SK-N-SH (cell line): ENCODE measurements at regions not wholly inside any gene's neighbourhood (a gene's known extent, or its start where the extent isn't known, plus 50 kb on each side); places are given as distances from the start of the nearest gene placed in this dataset.

Experiments used
- CTCF ChIA-PET: fragments of 300-600, 350-600 bp; formaldehyde crosslinking; extraction: SDS; loops from one replicate; lab custom pipeline; 2021; lab: Yijun Ruan, JAX
- POLR2A ChIA-PET: fragments of 350-600 bp; sonication (Branson Sonifier 250); formaldehyde crosslinking; extraction: SDS; loops from one replicate; lab custom pipeline; 2020; ENCODE audit warnings: antibody characterized with exemption, inconsistent platforms; lab: Yijun Ruan, JAX
- DNase-seq: peaks from one replicate; pipeline ENCODE4 v3.0.0; 2012
- H2AFZ ChIP-seq: fragments of 200-600 bp; sonication (generic); 2 replicates; pipeline ENCODE4 v1.8.1; 2016; ENCODE audit warnings: antibody characterized with exemption, mild to moderate bottlenecking, low read depth
- H3F3A ChIP-seq: fragments of 200-600 bp; sonication (generic); replicated peaks from 2 replicates; pipeline ENCODE3; 2016; ENCODE audit warnings: antibody characterized with exemption, mild to moderate bottlenecking; ENCODE audit not compliant: insufficient read depth
- H3K27ac ChIP-seq, 2 experiments: fragments of 200-500 bp in 1 of 2; fragments of 200-600 bp in 1 of 2; sonication (Bioruptor generic) in 1 of 2; sonication (generic), shearing (Covaris generic) in 1 of 2; 2 replicates each; pipeline versions ENCODE4 v1.5.1 to v1.6.1; 2014 to 2016; ENCODE audit warnings: low read depth in 2 of 2, inconsistent platforms in 1 of 2, low read length in 1 of 2, mild to moderate bottlenecking in 1 of 2, mixed read lengths in 1 of 2
- H3K27me3 ChIP-seq: fragments of 200-600 bp; sonication (generic), shearing (Covaris generic); 2 replicates; pipeline ENCODE4 v1.6.1; 2016; ENCODE audit warnings: mixed run types; ENCODE audit not compliant: insufficient read depth
- H3K36me3 ChIP-seq, 2 experiments: fragments of 200-500 bp in 1 of 2; fragments of 200-600 bp in 1 of 2; sonication (Bioruptor generic) in 1 of 2; sonication (generic) in 1 of 2; replicated peaks in 1 of 2; 2 replicates each; pipeline versions ENCODE3 to v1.5.1; 2014 to 2016; ENCODE audit warnings: low read length in 1 of 2, mild to moderate bottlenecking in 1 of 2; ENCODE audit not compliant: insufficient read depth in 2 of 2, control insufficient read depth in 1 of 2
- H3K4me1 ChIP-seq, 2 experiments: fragments of 200-500 bp in 1 of 2; fragments of 200-600 bp in 1 of 2; sonication (Bioruptor generic) in 1 of 2; sonication (generic), shearing (Covaris generic) in 1 of 2; 2 replicates each; pipeline versions ENCODE4 v1.5.1 to v1.6.1; 2014 to 2016; ENCODE audit warnings: low read depth in 1 of 2, low read length in 1 of 2, mixed run types in 1 of 2; ENCODE audit not compliant: insufficient read depth in 2 of 2, control insufficient read depth in 1 of 2
- H3K4me2 ChIP-seq: fragments of 200-600 bp; sonication (generic), shearing (Covaris generic); 2 replicates; pipeline ENCODE4 v1.6.1; 2017; ENCODE audit warnings: mixed run types
- H3K4me3 ChIP-seq, 2 experiments: fragments of 200-500 bp in 1 of 2; fragments of 200-600 bp in 1 of 2; sonication (Bioruptor generic) in 1 of 2; sonication (generic), shearing (Covaris generic) in 1 of 2; 2 replicates each; pipeline versions ENCODE4 v1.5.1 to v1.8.1; 2014 to 2016; ENCODE audit warnings: low read depth in 2 of 2, inconsistent platforms in 1 of 2, low read length in 1 of 2, mild to moderate bottlenecking in 1 of 2, mixed read lengths in 1 of 2, moderate library complexity in 1 of 2
- H3K79me2 ChIP-seq: fragments of 200-600 bp; sonication (generic); 2 replicates; pipeline ENCODE4 v1.8.1; 2017; ENCODE audit warnings: mild to moderate bottlenecking; ENCODE audit not compliant: insufficient read depth
- H3K9ac ChIP-seq: fragments of 200-600 bp; sonication (generic); 2 replicates; pipeline ENCODE4 v1.6.1; 2017; ENCODE audit warnings: mixed run types
- H3K9me2 ChIP-seq: fragments of 200-600 bp; sonication (generic); 2 replicates; pipeline ENCODE4 v1.6.1; 2017; ENCODE audit warnings: mixed run types
- H3K9me3 ChIP-seq: fragments of 200-600 bp; sonication (generic); 2 replicates; pipeline ENCODE4 v1.6.1; 2017; ENCODE audit warnings: mixed run types, mild to moderate bottlenecking, moderate library complexity
- H4K20me1 ChIP-seq: fragments of 200-600 bp; sonication (generic); 2 replicates; pipeline ENCODE4 v1.6.1; 2017; ENCODE audit warnings: mild to moderate bottlenecking, mixed run types; ENCODE audit not compliant: insufficient read depth
- EP300 ChIP-seq, 2 experiments: IDR thresholded peaks; 2 replicates each; pipeline versions ENCODE4 v1.4.0 to v1.6.1; 2012; ENCODE audit warnings: borderline replicate concordance in 1 of 2, low read depth in 1 of 2, low read length in 1 of 2
- FOSL2 ChIP-seq: IDR thresholded peaks from 2 replicates; pipeline ENCODE4 v1.4.0; 2012; ENCODE audit warnings: low read depth, mild to moderate bottlenecking, moderate library complexity, borderline replicate concordance
- FOXJ3 ChIP-seq: sonication (generic); formaldehyde crosslinking; IDR thresholded peaks from 2 replicates; pipeline ENCODE4 v1.5.1; 2020; ENCODE audit warnings: mild to moderate bottlenecking, missing genetic modification reagents
- MEF2A ChIP-seq: IDR thresholded peaks from 2 replicates; pipeline ENCODE4 v1.4.0; 2012; ENCODE audit warnings: low read depth, borderline replicate concordance
- POLR2AphosphoS5 ChIP-seq: IDR thresholded peaks from 2 replicates; pipeline ENCODE4 v1.6.1; 2012; ENCODE audit warnings: low read depth, low read length
- RAD21 ChIP-seq: IDR thresholded peaks from 2 replicates; pipeline ENCODE4 v1.6.1; 2012; ENCODE audit warnings: mild to moderate bottlenecking, low read length
- RFX5 ChIP-seq: IDR thresholded peaks from 2 replicates; pipeline ENCODE4 v1.6.1; 2012; ENCODE audit warnings: mild to moderate bottlenecking, improper control_type of control experiment, low read length
- SIN3A ChIP-seq: IDR thresholded peaks from 2 replicates; pipeline ENCODE4 v1.6.1; 2012; ENCODE audit warnings: low read depth, mild to moderate bottlenecking, low read length, moderate library complexity, borderline replicate concordance
- SMC3 ChIP-seq: IDR thresholded peaks from 2 replicates; pipeline ENCODE4 v1.6.1; 2012; ENCODE audit warnings: low read depth, low read length, improper control_type of control experiment
- TEAD4 ChIP-seq: IDR thresholded peaks from 2 replicates; pipeline ENCODE4 v1.4.0; 2012; ENCODE audit warnings: mild to moderate bottlenecking, borderline replicate concordance; ENCODE audit not compliant: insufficient read depth
- WGBS: methylation state at CpG from one replicate; pipeline ENCODE4 v1.1.6; 2017; ENCODE audit warnings: low lambda C conversion rate; 5-methylcytosine and 5-hydroxymethylcytosine counted together
- TF ChIP-seq, protein P1 (sequence below): fragments of 150-350 bp; IDR thresholded peaks from 2 replicates; pipeline ENCODE4 v1.6.1; 2017; ENCODE audit warnings: antibody characterized with exemption, low read length, low read depth, borderline replicate concordance
- TF ChIP-seq, protein P2 (sequence below): IDR thresholded peaks from 2 replicates; pipeline ENCODE4 v1.4.0; 2012; ENCODE audit warnings: low read depth, borderline replicate concordance
- TF ChIP-seq, protein P3 (sequence below): IDR thresholded peaks from 2 replicates; pipeline ENCODE4 v1.4.0; 2012; ENCODE audit warnings: low read depth
- TF ChIP-seq, protein P4 (sequence below): IDR thresholded peaks from 2 replicates; pipeline ENCODE4 v1.4.0; 2012; ENCODE audit warnings: low read depth, borderline replicate concordance
- TF ChIP-seq, protein P5 (sequence below): fragments of 150-350 bp; IDR thresholded peaks from 2 replicates; pipeline ENCODE4 v1.6.1; 2016; ENCODE audit warnings: mild to moderate bottlenecking, low read depth, low read length
- TF ChIP-seq, protein P6 (sequence below): fragments of 200-600 bp; sonication (generic); IDR thresholded peaks from 2 replicates; pipeline ENCODE4 v1.6.1; 2017; ENCODE audit warnings: antibody characterized with exemption, mild to moderate bottlenecking, moderate library complexity

DNA sequence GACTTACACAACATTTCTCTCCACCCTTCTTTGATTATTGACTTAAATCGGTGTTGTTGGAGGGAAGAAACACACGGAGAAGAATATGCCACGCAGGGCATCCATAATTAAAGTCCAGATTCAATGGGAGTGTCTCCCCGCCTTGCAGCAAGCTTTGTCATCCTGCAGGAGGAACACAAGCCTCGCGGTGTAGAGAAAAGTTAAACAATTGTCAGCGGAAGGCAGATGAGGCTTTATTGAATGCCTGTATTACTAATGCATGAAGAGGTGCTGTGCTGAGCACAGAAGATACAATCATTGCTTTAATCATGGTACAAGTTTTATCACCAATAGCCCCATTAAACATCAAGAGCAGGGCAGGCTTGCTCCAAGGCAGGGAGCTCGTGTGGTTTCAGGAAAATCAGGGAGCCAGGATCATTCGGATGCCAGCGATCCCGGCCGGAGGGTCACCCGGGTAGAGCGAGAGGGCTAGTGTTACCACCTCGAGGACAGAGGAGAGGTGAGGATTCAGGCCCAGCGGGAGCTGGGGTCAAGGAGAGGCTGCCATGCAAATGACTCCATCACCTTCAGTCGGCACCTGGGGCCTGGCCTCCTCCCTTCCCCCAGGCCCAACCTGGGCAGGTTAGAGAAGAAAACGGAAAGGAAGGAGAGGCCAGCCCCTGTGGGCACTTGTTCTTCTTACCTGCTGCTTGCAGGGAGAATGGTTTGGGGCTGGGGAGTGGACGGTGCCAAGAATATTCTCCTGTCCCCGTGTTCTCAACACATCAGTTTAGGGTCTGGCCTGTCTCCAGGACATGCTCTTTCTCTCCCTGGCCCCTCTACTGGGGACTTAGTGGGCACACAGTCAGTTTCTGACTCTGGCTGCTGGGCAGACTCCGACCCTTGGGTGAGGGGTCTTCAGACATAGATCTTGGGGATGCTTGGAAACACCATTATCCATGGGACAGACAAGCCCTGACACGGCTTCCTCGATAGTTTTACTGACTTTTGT lies 289.5 kb downstream of the IRX2 start:
- no peaks in the 10 kb centered on the region for H3K79me2 ChIP-seq
- H3K9ac ChIP-seq, result no peak overlapping the region
- H3K9me2 ChIP-seq, result no peaks in the 10 kb centered on the region
- no peak overlapping the region for H3K4me3 ChIP-seq
- no peaks in the 10 kb centered on the region for H3F3A ChIP-seq
- 4% methylated on average over 14 of the region's 23 CpGs for WGBS
- no peak overlapping the region for H2AFZ ChIP-seq
- H3K36me3 ChIP-seq, result no peaks in the 10 kb centered on the region
- peaks cover 25% of the 10 kb centered on the region for H3K27me3 ChIP-seq
- H3K4me1 ChIP-seq, result no peaks in the 10 kb centered on the region
- H4K20me1 ChIP-seq, result no peaks in the 10 kb centered on the region
- CTCF ChIA-PET, result no interaction called here
- DNase-seq, result no peak
- no peak overlapping the region for H3K4me2 ChIP-seq
- TF ChIP-seq FOXJ3 (CRISPR knock-in tag), result no peak
- TF ChIP-seq RFX5, result no peak
- TF ChIP-seq EP300 (IDR thresholded peaks at IDR 0.05; ENCODE audit: borderline replicate concordance in 1 of 2, low read depth in 1 of 2, low read length in 1 of 2), result no peak
- TF ChIP-seq, protein P1, sequence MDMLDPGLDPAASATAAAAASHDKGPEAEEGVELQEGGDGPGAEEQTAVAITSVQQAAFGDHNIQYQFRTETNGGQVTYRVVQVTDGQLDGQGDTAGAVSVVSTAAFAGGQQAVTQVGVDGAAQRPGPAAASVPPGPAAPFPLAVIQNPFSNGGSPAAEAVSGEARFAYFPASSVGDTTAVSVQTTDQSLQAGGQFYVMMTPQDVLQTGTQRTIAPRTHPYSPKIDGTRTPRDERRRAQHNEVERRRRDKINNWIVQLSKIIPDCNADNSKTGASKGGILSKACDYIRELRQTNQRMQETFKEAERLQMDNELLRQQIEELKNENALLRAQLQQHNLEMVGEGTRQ, result no peak
- TF ChIP-seq SIN3A, result no peak
- TF ChIP-seq, protein P2, sequence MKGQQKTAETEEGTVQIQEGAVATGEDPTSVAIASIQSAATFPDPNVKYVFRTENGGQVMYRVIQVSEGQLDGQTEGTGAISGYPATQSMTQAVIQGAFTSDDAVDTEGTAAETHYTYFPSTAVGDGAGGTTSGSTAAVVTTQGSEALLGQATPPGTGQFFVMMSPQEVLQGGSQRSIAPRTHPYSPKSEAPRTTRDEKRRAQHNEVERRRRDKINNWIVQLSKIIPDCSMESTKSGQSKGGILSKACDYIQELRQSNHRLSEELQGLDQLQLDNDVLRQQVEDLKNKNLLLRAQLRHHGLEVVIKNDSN, result no peak
- TF ChIP-seq, protein P3, sequence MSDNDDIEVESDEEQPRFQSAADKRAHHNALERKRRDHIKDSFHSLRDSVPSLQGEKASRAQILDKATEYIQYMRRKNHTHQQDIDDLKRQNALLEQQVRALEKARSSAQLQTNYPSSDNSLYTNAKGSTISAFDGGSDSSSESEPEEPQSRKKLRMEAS, result no peak
- no peak for TF ChIP-seq FOSL2
- TF ChIP-seq MEF2A, result no peak
- TF ChIP-seq, protein P4, sequence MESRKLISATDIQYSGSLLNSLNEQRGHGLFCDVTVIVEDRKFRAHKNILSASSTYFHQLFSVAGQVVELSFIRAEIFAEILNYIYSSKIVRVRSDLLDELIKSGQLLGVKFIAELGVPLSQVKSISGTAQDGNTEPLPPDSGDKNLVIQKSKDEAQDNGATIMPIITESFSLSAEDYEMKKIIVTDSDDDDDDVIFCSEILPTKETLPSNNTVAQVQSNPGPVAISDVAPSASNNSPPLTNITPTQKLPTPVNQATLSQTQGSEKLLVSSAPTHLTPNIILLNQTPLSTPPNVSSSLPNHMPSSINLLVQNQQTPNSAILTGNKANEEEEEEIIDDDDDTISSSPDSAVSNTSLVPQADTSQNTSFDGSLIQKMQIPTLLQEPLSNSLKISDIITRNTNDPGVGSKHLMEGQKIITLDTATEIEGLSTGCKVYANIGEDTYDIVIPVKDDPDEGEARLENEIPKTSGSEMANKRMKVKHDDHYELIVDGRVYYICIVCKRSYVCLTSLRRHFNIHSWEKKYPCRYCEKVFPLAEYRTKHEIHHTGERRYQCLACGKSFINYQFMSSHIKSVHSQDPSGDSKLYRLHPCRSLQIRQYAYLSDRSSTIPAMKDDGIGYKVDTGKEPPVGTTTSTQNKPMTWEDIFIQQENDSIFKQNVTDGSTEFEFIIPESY, result no peak
- no peak for TF ChIP-seq RAD21
- TF ChIP-seq, protein P5, sequence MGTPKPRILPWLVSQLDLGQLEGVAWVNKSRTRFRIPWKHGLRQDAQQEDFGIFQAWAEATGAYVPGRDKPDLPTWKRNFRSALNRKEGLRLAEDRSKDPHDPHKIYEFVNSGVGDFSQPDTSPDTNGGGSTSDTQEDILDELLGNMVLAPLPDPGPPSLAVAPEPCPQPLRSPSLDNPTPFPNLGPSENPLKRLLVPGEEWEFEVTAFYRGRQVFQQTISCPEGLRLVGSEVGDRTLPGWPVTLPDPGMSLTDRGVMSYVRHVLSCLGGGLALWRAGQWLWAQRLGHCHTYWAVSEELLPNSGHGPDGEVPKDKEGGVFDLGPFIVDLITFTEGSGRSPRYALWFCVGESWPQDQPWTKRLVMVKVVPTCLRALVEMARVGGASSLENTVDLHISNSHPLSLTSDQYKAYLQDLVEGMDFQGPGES, result no peak
- TF ChIP-seq TEAD4, result no peak
- TF ChIP-seq SMC3, result no peak
- TF ChIP-seq, protein P6, sequence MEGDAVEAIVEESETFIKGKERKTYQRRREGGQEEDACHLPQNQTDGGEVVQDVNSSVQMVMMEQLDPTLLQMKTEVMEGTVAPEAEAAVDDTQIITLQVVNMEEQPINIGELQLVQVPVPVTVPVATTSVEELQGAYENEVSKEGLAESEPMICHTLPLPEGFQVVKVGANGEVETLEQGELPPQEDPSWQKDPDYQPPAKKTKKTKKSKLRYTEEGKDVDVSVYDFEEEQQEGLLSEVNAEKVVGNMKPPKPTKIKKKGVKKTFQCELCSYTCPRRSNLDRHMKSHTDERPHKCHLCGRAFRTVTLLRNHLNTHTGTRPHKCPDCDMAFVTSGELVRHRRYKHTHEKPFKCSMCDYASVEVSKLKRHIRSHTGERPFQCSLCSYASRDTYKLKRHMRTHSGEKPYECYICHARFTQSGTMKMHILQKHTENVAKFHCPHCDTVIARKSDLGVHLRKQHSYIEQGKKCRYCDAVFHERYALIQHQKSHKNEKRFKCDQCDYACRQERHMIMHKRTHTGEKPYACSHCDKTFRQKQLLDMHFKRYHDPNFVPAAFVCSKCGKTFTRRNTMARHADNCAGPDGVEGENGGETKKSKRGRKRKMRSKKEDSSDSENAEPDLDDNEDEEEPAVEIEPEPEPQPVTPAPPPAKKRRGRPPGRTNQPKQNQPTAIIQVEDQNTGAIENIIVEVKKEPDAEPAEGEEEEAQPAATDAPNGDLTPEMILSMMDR, result no peak
- TF ChIP-seq POLR2AphosphoS5, result no peak
- TF ChIP-seq, all 33 proteins: peak for 0
- POLR2A ChIA-PET, result no interaction called here
- H3K27ac ChIP-seq, result no peak overlapping the region
- no peaks in the 10 kb centered on the region for H3K9me3 ChIP-seq
